HG02885 (cell line): ENCODE measurements at regions not wholly inside any gene's neighbourhood (a gene's known extent, or its start where the extent isn't known, plus 50 kb on each side); places are given as distances from the start of the nearest gene placed in this dataset.

ENCODE experiments used
- ATAC-seq: cut with Tn5 transposase; IDR thresholded peaks from one replicate; pipeline ENCODE4 v1.9.1; 2021; ENCODE audit warnings: mild to moderate bottlenecking; ENCODE audit not compliant: unreplicated experiment, poor library complexity

DNA sequence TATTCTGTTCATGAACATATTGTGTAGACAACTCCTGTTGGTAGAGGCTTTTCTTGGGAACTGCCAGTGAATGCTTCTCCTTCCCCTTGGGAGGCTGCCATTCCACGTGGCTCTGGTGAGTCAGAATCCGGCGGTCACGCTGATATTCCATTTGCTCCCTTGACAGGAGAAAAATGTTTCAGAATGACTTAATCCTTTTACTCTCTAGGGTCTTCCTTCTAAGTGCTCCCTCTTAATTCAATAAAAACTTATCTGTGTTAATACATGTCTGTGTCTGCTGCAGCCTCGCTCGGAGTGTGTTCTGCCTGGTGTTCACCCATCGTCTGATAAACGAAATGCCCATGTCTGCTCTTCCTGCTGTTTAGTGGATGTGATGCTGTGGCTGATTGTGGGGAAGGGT, 278.6 kb downstream of the ARHGAP12 start:
- ATAC-seq, result no peak

DNA sequence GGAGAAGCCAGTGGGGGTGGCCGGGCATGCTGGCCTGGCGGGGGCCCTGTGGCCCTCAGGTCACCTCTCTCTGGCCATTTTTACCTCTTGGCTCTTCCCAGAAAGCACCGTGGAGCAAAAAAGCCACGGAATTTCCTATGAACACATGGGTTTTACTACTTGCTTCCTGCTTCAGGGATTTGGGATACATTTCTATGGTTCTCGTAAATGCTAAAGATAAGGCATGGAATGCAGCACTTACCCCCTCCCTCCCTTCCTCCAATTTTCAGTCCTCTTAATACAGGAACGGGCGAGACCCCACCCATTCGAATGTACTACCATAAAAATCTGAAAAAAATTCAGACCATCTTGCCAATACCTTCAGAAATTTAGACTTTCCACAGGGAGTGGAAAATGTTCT, 279.7 kb downstream of the ARHGAP12 start:
- no peak for ATAC-seq

DNA sequence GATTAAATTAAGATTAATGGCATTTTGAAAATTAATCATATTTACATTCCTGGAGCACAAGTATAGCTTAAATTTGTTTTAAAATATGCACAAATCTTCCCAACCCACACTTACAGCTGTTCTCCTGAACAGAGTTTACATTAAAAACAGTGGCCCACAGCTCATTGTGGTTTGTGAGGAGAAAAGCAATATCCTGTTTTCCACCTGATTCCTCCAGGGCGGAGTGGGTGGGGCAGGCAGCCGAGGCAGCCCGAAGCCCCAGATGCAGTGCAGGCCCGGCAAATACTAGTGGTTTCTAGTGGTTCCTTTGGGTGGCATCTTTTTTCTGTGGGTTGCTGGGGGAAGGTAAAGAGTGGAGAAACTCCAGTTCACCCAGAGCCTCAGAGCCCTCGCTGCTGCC, 280.8 kb downstream of the ARHGAP12 start:
- no peak for ATAC-seq

DNA sequence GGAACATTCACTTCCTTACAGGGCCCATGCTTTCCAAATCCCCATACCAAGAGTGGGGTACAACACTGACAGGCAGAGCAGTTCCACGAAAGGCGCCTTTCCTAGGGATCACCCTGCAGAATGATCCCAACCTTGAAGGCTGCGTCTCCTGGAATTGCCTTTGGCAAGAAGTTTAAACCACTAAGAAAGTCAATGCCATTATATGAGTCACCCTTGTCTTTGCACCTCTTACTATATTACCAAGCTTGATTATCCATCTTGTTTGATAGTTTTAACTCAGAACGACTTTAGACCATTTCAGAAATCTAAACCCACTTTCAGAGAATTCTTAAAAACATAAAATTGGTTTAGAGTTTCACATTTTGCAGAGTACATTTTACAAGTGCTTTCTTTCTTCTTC, 282.1 kb downstream of the ARHGAP12 start:
- no peak for ATAC-seq

DNA sequence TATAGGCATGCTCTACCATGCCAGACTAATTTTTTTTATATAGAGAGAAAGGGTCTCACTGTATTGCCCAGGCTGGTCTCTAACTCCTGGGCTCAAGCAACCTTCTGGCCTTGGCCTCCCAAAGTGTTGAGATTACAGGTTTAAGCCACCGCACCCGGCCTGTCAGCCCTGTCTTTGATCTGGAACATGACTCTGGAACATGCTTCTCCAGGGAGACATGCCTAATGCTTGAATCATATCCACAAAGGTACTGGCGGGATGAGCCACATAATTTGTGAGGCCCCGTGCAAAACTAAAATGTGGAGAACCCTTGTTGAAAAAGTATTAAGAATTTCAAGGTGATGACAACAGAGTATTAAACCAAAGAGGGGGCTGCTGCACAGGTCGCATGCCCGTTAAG, 282.8 kb downstream of the ARHGAP12 start:
- no peak for ATAC-seq

DNA sequence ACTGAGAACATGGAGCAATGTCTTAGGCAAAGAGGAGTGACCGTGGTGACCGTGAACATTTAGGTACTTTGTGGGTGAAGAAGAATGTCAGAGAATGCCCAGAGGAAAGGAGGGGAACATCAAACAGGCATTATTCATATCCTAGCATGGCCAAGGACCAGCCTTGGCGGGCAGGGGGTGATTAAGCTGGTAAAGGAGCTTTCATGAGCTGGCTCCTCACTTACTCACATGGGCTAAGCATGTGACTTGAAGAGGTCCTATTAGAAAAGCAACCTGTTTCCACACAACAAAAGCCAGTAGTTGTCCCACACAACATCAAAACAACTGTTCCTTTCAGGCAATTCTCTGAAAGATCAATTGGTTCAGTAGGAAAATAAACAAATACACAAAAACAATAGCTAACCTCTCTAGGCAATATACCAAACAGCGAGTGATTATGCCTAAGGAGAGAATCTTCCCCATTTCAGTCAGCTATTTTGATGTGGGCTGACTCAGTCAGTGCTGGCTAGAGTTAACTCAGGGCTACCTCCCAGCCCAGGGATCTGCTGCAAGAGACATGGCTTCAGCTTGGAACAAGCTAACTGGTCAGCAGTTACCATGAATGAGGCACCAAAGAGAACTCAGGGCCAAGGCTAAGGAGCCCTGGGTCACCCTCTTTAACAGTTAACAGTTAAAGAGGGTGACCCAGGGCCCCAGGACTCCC, 283.5 kb downstream of the ARHGAP12 start:
- ATAC-seq, result no peak

DNA sequence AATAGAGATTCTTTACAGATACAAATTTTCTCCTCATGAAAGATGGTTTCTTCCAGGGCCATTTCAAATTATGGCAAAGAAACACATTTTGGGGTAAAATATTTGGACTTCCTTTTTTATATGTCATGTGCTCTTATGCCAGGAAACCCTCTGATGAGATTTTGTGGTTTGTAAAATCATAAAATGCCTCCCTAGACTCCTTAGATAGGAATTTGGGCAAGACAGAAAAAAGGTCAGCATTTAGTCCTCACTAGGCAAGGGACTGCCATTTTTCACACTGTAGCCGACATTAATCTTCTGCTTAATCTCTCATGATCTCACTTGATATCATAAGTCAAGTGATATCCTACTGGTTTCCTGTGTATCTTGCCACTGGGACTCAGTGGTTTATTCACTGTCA, 286.4 kb downstream of the ARHGAP12 start:
- no peak for ATAC-seq

DNA sequence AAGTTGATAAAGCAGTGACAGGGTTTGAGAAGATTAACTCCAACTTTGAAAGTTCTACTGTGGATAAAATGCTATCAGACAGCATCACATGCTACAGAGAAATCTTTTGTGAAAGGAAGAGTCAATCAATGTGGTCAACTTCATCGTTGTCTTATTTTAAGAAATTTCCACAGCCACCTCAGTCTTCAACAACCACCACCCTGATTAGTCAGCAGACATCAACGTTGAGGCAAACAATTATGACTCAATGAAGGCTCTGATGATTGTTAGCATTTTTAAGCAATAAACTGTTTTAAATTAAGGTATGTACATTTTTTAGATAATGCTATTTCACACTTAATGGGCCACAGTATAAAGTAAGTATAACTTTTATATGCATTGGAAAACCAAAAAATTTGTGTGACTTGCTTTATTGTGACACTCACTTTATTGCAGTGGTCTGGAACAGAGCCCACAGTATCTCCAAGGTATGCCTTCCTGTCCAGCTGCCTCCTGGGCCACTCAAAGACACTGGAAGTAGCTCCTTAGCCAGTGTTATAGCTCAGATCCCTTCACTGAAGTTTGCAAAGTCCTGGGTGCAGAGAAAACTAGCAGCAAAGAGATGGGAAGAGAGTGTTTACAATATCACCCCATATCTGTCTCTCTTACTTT, 293.1 kb downstream of the ARHGAP12 start:
- ATAC-seq, result no peak

DNA sequence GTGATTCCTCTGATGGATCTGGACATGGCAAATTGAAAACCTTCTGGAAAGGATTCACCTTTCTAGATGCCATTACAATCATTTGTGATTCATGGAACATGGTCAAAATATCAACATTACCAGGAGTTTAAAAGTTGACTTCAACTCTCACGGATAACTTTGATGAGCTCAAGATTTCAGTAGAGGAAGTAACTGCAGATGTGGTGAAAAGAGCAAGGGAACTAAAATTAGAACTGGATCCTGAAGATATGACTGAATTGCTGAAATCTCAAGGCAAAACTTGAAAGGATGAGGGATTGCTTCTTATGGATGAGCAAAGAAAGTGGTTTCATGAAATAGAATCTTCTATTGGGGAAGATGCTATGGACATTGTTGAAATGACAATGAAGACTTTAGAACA, 293.6 kb downstream of the ARHGAP12 start:
- no peak for ATAC-seq

DNA sequence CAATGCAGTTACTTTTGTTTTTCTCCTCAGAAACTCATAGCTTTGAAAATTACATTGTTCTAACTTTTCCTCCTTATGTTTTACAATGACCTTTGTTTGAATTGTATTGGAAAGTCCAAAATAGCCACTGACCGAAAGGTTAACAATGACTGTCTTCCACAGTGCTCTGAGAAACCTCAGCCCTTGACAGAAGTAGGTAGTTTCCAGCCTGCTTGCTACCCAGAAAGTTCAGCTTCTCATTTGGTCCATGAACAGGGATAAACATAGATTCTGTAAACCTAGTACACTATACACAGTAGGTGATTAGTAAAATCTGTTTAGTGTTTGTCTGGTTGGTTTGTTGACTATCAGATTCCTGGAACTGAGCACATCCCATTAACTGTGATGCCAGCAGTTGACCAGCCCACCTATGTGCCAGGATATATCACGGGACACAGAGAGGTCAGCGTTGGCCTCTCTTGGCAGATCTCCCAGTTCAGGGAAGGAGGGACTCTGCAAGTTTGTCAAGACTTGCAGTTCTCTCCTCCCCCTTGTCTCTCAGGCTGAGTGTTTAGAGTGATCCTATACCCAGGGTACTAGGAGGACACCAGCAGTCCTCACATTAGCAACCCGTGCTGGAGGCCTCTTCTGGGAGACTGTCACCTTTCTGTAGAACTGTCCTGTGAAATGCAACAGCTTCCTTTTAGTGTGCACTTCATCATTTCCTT, 297.6 kb downstream of the ARHGAP12 start:
- no peak for ATAC-seq

DNA sequence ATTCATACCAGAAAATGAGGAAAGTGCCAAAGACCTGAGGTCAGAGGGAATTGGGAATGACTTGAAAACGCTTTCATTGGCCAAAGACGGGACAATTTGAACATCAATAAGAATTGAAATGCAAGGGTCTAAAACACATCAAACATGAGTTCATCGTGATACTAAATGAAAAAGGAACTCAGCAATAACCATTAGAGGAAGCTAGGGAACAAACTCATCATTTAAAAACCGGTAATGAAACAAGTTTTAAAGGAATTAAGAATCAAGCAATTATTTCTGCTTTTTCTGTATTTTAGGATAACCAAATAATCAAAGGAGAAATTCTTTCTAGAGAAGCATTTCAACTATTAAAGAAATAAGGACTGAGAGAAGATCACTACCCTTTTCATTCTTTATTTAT, 303.1 kb downstream of the ARHGAP12 start:
- ATAC-seq, result no peak

DNA sequence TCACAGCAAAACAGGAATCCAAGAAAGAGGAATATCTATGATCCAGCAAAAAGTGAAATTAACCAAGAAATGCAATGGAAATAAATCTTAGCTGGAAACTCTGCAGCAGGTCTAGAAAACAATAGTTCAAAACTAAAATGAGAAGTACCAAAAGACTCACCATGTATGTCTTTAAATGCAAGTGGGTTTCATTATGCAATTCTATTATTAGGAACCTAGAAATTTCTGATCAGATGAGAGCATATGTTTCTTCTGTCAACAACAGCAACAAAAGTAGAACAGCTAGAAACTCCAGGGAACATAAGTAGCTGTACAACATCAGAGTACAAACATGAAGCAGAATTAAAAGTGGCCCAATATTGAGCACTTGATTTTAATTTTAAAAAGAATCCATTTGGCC, 304.0 kb downstream of the ARHGAP12 start:
- no peak for ATAC-seq

DNA sequence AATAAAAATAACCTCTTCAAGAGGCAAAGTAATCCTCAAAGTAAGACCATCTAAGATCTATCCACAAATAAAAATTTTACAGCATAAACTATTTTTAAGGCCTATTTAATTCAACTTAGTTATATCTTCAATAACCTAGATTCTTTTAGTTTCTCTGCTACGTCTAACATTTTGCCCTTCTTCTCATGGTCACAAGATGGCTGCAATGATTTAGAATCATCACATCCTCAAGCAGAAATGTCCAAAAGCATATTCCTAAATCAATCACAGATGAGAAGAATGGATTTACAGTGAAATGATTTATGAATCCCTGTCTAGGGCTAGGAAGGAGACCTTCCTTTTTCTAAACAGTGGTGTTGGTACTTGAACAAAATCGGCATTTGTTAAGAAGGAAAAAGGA, 304.7 kb downstream of the ARHGAP12 start:
- ATAC-seq, result no peak

DNA sequence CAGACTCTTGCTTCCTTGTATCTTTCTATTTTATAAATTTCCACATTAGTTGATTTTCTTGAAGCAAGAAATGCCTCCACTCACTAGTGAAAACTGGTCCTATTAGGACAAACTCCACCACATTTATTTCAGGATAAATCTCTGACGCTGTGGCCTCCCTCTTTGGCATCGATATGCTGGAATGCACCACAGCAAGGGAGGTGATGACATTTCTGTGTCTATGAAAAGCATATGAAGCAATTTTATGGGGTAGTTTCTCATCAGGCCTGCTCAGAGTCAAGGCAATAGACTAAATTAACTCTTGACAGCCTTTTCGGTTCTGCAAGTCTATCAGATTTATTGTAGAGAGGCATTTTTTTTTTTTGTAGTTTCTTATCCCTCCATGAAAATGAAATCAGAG, 304.4 kb downstream of the ZEB1 start:
- no peak for ATAC-seq

DNA sequence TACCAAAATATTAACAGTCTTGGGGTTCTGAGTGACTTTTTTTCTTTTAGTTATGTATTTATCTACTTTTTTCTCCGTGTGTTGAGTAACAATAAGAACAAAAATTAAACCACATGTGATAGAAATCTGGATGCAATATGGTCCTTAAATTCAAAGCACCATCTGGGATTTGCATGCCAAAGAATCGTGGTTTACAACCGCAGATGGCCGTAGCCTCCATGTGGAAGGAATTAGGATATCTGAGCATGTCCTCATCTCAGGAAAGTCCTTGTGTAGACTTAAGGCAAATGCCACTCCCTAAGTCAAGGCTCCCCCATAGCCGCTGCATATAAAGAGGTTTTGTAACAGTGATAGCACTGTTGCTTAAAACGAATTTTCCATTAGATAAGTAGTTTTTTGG, 304.0 kb downstream of the ZEB1 start:
- no peak for ATAC-seq

DNA sequence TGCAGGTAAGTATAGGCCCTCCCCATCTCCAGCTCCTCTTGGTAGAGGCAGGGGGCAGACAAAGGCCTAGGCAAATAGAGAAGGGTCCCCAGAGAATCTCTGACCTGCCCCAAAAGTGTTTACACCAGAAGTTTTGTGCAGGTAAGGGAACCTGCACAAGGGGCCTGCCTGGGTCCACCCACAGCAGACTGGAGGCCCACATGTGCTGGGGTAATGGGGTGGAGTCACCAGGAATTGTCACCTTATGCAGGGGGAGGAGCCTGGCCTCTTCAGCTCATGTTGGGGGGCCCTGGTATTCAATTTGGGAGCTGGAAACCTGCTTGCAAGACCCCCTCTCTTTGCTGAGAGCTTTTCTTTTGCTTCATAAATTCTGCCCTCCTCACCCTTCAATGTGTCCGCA, 302.7 kb downstream of the ZEB1 start:
- no peak for ATAC-seq

DNA sequence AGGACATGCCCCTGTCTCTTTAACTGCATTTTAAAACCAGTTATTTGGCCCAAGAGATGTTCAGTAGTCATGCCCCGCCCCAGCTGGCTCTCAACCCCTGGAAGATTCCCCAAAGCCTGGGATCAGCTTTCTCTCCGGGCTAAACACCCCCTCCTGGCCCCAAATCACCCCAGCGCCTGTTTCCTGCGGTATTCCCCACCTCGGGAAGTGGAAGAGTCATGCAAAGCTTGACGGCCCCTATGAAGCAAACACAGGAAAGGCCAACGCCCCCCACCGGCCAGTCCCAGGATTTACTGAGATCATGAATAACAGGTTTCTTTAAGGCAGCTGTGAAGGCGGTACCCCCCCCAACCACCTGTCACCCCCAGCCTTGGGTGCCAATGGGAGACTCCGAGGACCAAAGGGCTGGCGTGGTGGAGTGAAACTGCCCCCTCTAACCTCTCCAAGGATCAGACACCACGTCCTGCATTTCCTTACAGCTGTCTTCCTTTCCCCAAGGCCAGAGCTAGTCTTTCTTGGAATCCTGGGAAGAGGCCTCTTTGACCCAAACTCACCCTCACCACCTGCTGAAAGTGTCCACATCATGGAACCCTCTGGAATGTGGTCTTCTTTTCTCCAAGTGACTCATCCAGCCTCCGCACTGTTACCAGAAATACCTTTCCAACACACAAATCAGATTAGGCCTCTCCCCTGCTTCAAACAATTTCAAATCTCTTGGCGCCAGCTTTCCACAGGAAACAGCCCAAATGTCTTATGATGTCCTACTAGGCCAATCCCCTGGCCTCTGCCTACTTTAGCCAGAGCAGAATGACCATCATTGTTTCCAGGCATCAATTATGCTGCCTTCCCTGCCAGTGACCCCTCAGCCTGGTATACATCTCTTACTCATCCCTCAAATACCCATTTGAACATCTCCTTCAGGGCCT, 301.5 kb downstream of the ZEB1 start:
- no peak for ATAC-seq

DNA sequence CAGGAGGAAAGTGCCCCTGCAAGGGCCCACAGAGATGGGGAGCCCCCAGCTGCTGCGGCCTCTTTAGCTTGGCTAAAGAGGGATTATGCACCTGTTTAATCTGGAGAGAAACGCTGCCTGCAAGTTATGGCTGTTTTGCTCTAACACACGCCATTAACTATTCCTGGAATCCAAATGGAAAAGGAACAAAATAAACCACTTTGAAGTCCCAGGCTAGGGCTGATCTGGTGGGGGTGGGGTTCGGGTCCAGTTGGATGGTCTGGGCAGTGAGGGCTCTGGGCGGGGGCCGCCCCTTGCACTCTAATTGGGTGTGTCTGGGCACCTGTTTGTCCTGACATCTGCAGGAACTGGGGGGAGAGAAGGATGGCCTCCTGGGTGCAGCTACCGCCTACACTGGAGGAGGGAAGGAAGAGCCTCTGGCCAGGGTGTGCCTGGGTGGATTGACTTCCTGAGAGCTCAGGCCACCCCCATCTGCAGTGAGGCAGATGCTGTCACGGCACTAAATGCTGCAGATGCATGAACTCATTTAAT, 300.6 kb downstream of the ZEB1 start:
- ATAC-seq, result no peak

DNA sequence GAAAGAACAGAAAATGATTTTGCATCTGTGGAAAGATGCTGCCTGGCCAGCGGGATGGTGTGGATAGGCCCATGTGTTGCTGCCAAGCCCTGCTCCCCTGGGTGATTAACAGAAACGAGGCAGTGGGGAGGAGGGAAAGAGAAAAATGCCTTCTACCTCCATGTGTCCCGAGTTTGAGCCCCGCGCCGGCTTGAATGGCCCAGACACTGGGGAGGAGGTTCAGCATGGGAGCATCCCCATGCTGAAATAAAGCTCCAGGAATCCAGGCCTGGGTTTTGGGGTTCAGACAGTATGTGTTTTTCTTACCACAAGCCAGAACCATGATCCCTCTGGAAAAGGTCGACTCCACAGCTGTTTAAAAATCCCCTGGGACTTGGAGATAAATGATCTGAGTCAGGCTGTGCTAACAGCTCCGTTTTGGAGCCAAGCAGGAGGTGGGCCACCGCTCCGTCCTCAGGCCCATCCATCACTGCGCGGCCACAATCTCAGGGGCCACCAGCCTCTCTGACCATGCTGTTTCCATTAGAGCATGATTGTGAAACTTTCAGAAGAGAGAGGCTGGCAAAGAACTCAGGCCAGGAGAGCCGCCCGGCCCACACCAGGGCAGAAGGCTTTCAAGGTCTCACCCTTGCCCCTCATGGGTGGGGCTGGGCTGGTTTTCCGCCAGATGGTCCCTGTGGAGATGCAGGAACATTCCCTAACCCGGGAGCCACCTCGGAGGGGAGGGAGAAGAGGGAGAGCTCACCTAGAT, 299.7 kb downstream of the ZEB1 start:
- no peak for ATAC-seq

DNA sequence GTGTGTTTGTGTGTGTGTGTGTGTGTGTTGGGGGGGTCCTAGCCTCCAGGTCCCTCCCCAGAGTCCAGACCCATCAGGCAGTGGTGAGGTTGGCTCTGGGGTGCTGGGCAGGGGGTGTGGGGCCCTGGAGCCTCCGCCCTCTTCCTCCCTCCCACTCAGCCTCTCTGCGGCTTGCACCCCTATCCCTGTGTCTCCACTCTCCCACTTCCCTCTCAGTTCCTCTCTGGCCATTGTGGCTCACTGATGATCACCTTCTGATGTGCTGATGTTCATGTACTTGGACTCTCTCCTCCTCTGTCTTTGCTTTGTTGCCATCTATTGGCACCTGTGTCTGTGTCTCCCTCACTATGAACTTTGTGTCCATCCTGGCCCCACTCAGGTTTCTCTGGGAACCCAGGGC, 298.7 kb downstream of the ZEB1 start:
- ATAC-seq, result no peak
